ENCODE measurements at regions not wholly inside any gene's neighbourhood (a gene's known extent, or its start where the extent isn't known, plus 50 kb on each side); places are given as distances from the start of the nearest gene placed in this dataset.

DNA sequence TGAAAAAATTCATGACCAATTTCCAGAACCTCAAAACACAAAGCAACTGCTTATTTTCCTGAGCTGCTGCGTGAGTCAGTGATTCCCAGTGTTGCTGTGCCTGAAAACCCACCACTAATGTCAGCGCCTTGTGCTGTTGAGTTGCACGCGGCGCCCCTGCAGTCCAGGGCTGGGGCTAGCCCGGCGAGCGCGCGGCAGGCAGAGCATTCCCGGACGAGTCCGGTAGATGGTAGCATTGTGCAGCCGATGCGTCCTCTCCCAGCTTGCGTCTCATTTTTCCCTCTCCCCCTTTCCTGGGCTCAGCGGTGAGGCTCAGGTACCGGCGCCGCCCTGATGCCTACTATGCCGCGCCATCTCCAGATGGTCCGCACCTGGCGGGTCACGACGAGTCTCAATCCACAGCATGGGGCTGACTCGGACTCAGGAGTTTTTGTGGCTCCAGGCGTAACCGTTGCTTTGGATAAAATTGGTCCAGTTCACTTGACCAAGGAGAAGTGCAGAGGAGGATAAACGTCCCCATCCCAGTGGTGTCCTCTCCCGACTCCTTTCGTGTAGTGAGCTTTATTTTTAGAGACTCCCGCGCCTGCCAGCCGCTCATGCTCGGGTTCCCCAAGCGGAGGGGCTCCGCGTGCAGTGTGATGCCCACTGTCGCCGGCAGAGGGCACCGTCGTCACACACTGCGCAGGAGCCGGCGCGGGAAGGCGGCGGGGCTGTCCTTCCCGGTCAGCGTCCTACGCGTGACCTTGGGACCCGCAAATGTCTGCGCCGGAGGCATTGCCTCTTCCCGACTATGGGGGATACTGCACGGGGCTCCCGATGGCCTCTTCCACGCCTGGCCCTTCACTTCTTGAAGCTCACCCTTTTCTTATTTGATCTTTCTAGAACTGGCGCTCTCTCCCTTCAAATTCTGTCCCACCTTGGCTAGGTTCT is 53.6 kb upstream of the IGFBP7 start:
- DNase-seq: peak in 13 of 14 donors; percentile 35 to 85 (median 74)

GRCh38 chr4:57162499-57163019 is 52.4 kb upstream of the IGFBP7 start:
- no peak for DNase-seq

All from C1 segment of cervical spinal cord (tissue), 14 donors.